Epidermal melanocyte (primary cell): ENCODE measurements at regions not wholly inside any gene's neighbourhood (a gene's known extent, or its start where the extent isn't known, plus 50 kb on each side); places are given as distances from the start of the nearest gene placed in this dataset.
"Not testable (repeated sequence)": the region's sequence is repeated elsewhere in the genome, so short reads cannot be mapped to it uniquely, and the experiment has no call there.

Source experiments
- DNase-seq: peaks from one replicate; pipeline ENCODE4 v3.0.0; 2011; ENCODE audit warnings: low spot score; ENCODE audit not compliant: insufficient read length

DNA sequence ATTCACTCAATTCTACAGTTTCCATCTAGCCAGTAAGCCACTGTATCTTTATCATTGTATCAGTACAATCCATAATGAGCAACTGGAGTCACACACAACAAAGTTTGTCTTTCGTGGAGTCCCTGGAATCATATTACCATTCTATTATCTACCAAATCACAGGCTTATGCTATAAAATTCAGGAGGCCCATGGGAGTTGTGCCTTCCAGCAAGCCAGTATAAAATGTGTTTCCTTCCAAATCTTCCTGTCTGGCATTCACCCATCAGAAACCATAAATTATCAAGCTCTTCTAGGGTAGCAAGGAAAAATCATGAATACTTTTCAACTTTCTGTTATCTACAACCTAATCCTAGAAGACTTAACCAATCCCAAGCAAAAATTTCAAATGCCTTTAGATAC is 1383.3 kb upstream of the PCDH7 start:
- DNase-seq = no peak

DNA sequence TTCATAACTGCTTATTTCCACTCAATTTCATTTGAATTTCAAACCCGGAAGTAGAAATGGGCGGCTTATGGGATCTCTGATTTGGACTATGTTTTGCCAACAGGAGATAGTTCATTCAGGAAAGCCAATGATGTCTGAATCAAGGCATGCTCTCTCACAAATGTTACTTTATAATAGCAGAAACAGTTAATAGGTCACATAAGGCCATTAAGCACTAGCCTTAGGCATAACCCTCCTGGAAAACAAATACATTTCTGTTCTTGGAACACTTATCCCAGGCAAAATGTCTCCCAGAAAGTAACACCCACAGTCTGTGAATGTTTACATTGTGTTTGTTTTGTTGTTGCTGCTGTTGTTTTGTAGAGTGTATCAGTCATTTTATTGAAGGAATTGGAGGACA is 1347.2 kb upstream of the PCDH7 start:
- peak; percentile 40 for DNase-seq

DNA sequence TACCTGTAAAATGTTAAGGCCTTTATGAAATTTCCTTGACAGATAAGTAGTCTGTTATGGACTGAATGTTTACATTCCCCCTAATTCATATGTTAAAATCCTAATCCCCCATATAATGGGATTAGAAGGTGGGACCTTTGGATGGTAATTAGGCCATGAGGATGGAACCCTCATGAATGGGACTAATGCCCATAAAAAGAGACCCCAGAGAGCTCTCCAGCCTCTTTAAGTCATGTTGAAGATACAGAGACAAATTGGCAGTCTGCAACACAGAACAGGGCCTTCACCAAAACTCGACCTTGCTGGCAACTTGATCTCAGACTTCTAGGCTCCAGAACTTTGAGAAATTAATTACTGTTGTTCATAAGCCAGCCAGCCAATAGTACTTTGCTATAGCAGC is 1344.5 kb upstream of the PCDH7 start:
- DNase-seq = no peak

DNA sequence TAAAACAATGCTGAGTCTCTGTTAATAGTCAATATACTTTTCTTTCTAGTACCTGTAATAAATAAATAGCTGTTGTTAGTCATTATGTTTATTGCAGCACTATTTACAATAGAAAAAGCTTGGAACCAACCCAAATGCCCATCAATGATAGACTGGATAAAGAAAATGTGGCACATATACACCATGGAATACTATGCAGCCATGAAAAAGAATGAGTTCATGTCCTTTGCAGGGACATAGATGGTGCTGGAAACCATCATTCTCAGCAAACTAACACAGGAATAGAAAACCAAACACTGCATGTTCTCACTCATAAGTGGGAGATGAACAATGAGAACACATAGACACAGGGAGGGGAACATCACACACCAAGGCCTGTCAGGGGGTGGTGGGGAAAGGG is 1341.9 kb upstream of the PCDH7 start:
- DNase-seq = not testable (repeated sequence)

DNA sequence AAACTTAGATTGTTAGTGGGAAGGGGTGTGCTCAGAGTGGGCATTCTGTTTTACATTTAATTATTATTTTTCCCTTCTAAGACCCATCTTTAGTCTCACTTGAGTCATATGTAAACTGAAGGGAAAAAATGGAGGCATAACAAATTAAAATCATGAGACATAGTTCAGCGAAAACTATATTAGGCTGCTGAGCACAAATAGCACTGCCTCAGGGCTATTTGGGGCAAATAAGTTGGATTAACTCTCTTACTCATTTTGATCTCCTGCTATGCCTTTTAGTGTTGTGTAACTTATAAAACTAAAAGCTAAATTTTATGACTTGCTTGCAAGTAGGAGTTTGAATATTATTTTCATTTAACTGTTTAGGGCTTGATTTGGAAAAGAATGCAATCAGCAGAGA is 1329.2 kb upstream of the PCDH7 start:
- peak; percentile 51 for DNase-seq

DNA sequence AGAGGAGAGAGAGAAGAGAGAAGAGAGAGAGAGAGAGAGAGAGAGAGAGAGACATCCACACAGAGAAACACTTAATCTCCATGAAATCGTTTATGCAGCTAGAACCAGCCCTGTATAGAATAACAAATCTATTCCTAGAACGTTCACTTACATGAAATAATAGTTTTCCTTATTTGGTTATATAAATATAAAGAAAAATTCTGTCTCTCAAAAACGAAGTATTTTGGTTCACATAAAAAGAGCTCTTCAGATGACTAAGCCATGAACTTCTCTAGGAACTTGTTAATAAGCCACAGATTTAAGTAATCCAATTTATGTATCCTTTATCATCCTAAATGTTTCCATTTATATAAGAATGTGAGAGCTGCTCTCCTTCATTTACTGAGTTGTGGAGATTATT is 1315.1 kb upstream of the PCDH7 start:
- DNase-seq = no peak

DNA sequence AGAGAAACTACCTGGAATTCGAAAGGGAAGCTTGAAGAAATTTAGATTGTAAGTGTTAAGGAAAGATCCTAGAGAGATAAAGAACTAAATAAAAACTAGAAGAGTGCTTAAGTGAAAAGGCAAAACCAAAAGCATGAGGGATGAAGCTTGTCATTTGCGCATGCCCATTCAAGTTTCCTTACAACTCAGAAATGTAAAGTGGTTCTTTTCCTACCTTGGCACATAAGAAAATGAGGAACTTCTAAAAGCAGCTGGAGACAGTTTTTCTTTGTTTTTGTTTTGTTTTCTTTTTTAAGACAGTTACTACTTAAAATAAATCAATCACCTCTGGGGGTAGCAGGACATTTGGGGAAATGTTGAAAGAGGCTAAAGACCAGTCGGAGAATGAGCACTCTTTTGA is 1304.4 kb upstream of the PCDH7 start:
- DNase-seq = no peak

DNA sequence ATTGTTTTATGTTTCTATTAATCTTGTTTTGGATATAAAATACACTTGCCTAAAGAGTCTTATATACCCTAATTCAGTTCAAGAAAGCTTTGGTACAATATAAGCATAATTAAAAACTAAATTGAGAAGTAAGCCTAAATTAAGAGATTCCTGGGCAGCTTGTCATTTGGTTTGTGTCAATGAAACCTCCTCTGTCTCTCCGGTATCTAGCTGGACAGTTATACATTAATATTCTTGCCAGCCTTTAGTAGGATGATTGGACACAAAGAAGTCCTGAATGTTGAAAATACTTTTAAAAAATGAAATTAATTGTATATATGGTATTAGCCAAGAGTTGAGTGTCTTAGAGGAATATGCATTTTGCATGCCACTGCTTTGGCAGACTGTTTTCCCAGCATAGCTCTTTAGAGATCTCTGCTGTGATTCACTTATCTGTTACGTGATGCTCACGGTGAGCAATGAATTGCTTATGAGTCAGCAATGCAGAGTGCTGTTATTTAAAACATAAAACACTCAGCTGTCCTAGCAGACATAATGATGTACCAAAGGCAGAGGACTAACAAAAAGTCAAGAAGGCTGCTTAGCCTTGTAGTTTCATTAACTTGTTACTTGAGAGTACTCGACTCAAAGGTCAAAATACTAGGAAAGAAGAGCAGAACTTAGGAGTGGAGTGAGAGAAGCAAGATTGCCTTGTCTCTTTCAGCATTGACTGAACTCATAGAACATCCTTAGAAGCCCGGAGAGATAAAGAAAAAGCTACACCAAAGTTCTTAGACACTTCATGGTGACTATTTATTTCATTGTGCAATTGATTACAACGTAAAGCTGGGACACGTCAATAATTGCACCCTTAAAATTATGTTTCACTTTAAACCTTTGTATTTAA is 1296.1 kb upstream of the PCDH7 start:
- DNase-seq = peak; percentile 20

DNA sequence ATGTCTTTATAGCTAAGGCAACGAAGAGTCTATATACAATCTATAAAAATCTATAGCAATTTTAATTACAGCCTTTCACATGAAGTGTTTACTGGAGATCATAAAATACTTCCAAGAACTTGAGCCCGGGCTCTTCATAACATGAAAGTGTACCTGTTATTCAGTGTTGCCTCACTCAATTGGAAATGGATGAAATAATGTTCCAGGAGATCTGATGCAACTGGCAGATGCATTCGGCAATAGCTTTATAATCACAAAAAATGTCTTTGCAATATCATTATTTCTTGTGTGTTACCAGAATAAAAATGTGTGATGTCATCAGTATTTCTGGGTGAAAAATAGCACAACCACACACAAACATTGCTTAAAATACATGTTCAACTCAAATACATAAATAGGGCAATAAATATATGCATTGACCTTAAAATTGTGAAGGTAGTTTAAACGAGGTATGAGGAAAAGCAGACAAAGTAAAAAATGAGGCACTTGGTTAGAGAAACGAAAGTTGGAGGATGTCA is 1266.8 kb upstream of the PCDH7 start:
- DNase-seq = no peak

DNA sequence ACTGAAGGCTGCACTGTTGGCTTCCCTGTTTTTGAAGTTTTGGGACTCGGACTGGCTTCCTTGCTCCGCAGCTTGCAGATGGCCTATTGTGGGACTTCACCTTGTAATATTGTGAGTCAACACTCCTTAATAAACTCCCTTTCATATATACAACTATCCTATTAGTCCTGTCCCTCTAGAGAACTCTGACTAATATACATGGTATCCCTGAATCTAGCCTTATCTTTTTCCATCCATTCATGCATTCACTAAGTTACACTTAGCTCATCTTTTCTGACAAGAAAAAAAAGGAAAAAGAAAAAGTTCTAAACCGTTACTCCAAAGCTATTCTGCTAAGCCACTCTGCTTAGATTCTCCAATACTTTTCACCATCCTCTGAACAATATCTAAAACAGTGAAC is 1260.2 kb upstream of the PCDH7 start:
- DNase-seq = no peak

DNA sequence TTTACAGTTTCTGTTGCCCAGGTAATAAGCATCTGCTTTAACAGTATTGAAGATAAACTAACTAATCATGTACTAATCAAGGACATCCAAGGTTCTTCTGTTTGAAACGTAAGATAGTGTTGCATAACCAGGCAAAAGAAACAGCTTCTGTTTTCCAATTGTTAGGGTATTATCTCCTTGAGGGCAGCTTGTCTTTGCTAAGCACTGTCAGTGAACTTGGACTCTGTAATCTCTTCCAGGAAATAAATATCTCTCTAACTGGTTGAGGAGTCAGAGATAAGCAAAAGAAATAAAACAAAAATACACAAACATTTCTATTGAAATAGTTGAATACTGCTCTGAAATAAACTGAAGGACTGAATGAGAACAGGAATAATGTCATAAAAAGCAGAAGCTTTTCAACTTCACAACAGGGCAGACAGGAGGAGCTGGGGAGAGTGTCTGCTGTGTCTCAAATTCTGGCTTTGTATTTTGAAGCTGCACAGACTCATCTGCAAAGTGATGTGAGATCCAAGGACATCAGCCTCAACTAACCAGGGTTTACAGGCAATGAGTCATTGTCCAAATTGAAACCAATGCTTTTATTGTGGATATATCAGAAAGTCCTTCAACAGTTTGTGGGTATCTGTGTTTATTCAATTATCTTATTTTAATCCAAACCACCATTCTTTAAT is 1253.0 kb upstream of the PCDH7 start:
- no peak for DNase-seq
